B cell (primary cell): ENCODE measurements at regions not wholly inside any gene's neighbourhood (a gene's known extent, or its start where the extent isn't known, plus 50 kb on each side); places are given as distances from the start of the nearest gene placed in this dataset.

Experiments used
- ATAC-seq: fragments of 200-7000 bp; cut with Tn5 transposase; one replicate; pipeline ENCODE4 v1.10.0; 2021; ENCODE audit warnings: low read depth, mild to moderate bottlenecking, moderate number of reproducible peaks, moderate library complexity
- CTCF ChIA-PET: fragments of 350-600 bp; sonication (Branson Sonifier 250); formaldehyde crosslinking; loops from one replicate; lab custom pipeline; 2021; ENCODE audit warnings: antibody characterized with exemption, inconsistent platforms; lab: Charles Lee
- POLR2A ChIA-PET: fragments of 350-600 bp; sonication (Branson Sonifier 250); formaldehyde crosslinking; loops from one replicate; lab custom pipeline; 2021; ENCODE audit warnings: antibody characterized with exemption; lab: Charles Lee
- DNase-seq: peaks from one replicate; pipeline ENCODE4 v3.0.0; 2013
- H2AFZ ChIP-seq: 2 replicates; pipeline ENCODE4 v1.6.1; 2012; ENCODE audit warnings: mild to moderate bottlenecking, low read depth, low read length; ENCODE audit not compliant: insufficient read depth, poor library complexity, severe bottlenecking
- H3K27ac ChIP-seq, 2 donors: 1 replicate in 1 of 2; 2 replicates in 1 of 2; pipeline ENCODE4 v1.5.1; 2012 to 2013; ENCODE audit warnings: low read length in 2 of 2, mild to moderate bottlenecking in 2 of 2, moderate library complexity in 1 of 2
- H3K27me3 ChIP-seq, 4 experiments: fragments of 200-600 bp in 1 of 4; sonication (generic) in 1 of 4; replicated peaks in 1 of 4; 1 replicate in 2 of 4; 2 replicates in 2 of 4; pipeline versions ENCODE4 v1.6.1 to v1.7.0; 2013 to 2016; ENCODE audit warnings: low read length in 3 of 4, mild to moderate bottlenecking in 2 of 4, mixed read lengths in 1 of 4, moderate library complexity in 1 of 4; ENCODE audit not compliant: insufficient read depth in 4 of 4, control insufficient read depth in 3 of 4; ENCODE audit errors: control extremely low read depth in 1 of 4
- H3K36me3 ChIP-seq, 2 experiments: replicated peaks in 1 of 2; 1 replicate in 1 of 2; 2 replicates in 1 of 2; pipeline versions ENCODE4 v1.6.1 to v1.7.1; 2013; ENCODE audit warnings: low read length in 1 of 2; ENCODE audit not compliant: insufficient read depth in 2 of 2, control insufficient read depth in 1 of 2; ENCODE audit errors: control extremely low read depth in 1 of 2, extremely low read depth in 1 of 2
- H3K4me1 ChIP-seq, 2 donors: fragments of 200-600 bp in 1 of 2; sonication (generic) in 1 of 2; 1 replicate in 1 of 2; 2 replicates in 1 of 2; pipeline versions ENCODE4 v1.5.1 to v1.6.1; 2013 to 2017; ENCODE audit warnings: low read length in 2 of 2; ENCODE audit not compliant: control insufficient read depth in 2 of 2, insufficient read depth in 2 of 2
- H3K4me2 ChIP-seq: replicated peaks from 2 replicates; pipeline ENCODE3; 2012; ENCODE audit warnings: mild to moderate bottlenecking, low read depth, low read length; ENCODE audit not compliant: poor library complexity, severe bottlenecking
- H3K4me3 ChIP-seq, 5 experiments: fragments of 200-600 bp in 1 of 5; sonication (generic) in 1 of 5; 1 replicate in 3 of 5; 2 replicates in 2 of 5; pipeline versions ENCODE4 v1.5.1 to v1.7.0; 2011 to 2016; ENCODE audit warnings: low read length in 4 of 5, mild to moderate bottlenecking in 4 of 5, low read depth in 2 of 5, control low read depth in 1 of 5, moderate library complexity in 1 of 5; ENCODE audit not compliant: insufficient read depth in 1 of 5; ENCODE audit errors: control extremely low read depth in 1 of 5, extremely low read depth in 1 of 5
- H3K79me2 ChIP-seq: fragments of 200-600 bp; sonication (generic); one replicate; pipeline ENCODE4 v1.6.0; 2016; ENCODE audit warnings: low read length; ENCODE audit not compliant: control insufficient read depth, insufficient read depth
- H3K9ac ChIP-seq: fragments of 200-600 bp; sonication (generic); 2 replicates; pipeline ENCODE4 v1.6.1; 2017; ENCODE audit warnings: mild to moderate bottlenecking, low read length, moderate library complexity
- H3K9me3 ChIP-seq, 3 donors: one replicate each; pipeline versions ENCODE4 v1.6.1 to v1.7.1; 2013; ENCODE audit warnings: low read length in 2 of 3; ENCODE audit not compliant: control insufficient read depth in 2 of 3, insufficient read depth in 1 of 3; ENCODE audit errors: control extremely low read depth in 1 of 3
- H4K20me1 ChIP-seq: 2 replicates; pipeline ENCODE4 v1.6.0; 2012; ENCODE audit warnings: mild to moderate bottlenecking, low read length; ENCODE audit not compliant: insufficient read depth, control insufficient read depth, poor library complexity, severe bottlenecking
- H3K27ac Mint-ChIP-seq: one replicate; pipeline ENCODE4 v1.8.0; 2021; ENCODE audit warnings: mixed read lengths
- H3K27me3 Mint-ChIP-seq: one replicate; pipeline ENCODE4 v1.8.0; 2021; ENCODE audit warnings: mixed read lengths
- H3K4me1 Mint-ChIP-seq: one replicate; pipeline ENCODE4 v1.8.0; 2021; ENCODE audit warnings: mixed read lengths
- H3K4me3 Mint-ChIP-seq: one replicate; pipeline ENCODE4 v1.8.0; 2021; ENCODE audit warnings: mixed read lengths
- H3K9me3 Mint-ChIP-seq: one replicate; pipeline ENCODE4 v1.8.0; 2022; ENCODE audit warnings: mixed read lengths; ENCODE audit not compliant: insufficient read depth
- CTCF ChIP-seq: fragments of 200-600 bp; IDR thresholded peaks from one replicate; pipeline ENCODE4 v1.8.0; 2022; ENCODE audit warnings: antibody characterized with exemption, mild to moderate bottlenecking
- EZH2 ChIP-seq: IDR thresholded peaks from 2 replicates; pipeline ENCODE4 v1.6.1; 2012; ENCODE audit warnings: borderline replicate concordance, low read depth, mild to moderate bottlenecking, moderate library complexity, low read length; ENCODE audit not compliant: insufficient read depth, poor library complexity, severe bottlenecking
- WGBS: methylation state at CpG from one replicate; pipeline ENCODE4 v1.1.5; 2013; ENCODE audit warnings: missing lambda C conversion rate; ENCODE audit not compliant: insufficient coverage; 5-methylcytosine and 5-hydroxymethylcytosine counted together
- intact Hi-C: fragments of 100-400 bp; cut with micrococcal nuclease; formaldehyde crosslinking; loops from one replicate; pipeline ENCODE4 v1.10.0; 2022

- TF ChIP-seq CTCF (no peak), EZH2 (no peak)
- no peak overlapping the region for H3K27ac ChIP-seq
- H3K4me1 ChIP-seq, result peaks cover 0 to 4% of the 10 kb centered on the region in 2 donors
- H3K4me2 ChIP-seq, result no peak overlapping the region
- no peak overlapping the region for H3K27ac Mint-ChIP-seq
- ChIA-PET CTCF (no interaction called here), POLR2A (no interaction called here)
- peaks cover 3% of the 10 kb centered on the region for H3K4me1 Mint-ChIP-seq
- peaks cover 0 to 3% (median 0%) of the 10 kb centered on the region in 3 donors for H3K9me3 ChIP-seq
- H2AFZ ChIP-seq, result no peak overlapping the region
- H3K9ac ChIP-seq, result no peak overlapping the region
- no peak overlapping the region for H3K4me3 ChIP-seq
- H3K4me3 Mint-ChIP-seq, result no peak overlapping the region
- no peaks in the 10 kb centered on the region for H4K20me1 ChIP-seq
- DNase-seq (no peak), ATAC-seq (no peak)
- intact Hi-C loops, result no loop called here
- peaks cover 0 to 10% (median under 1%) of the 10 kb centered on the region in 4 experiments for H3K27me3 ChIP-seq
- WGBS, result 31% methylated on average over 3 of the region's 4 CpGs
- H3K27me3 Mint-ChIP-seq, result peaks cover 26% of the 10 kb centered on the region
- no peaks in the 10 kb centered on the region for H3K36me3 ChIP-seq
- no peaks in the 10 kb centered on the region for H3K79me2 ChIP-seq
- H3K9me3 Mint-ChIP-seq, result no peaks in the 10 kb centered on the region
Observed at GRCh38 chr11:71065841-71066240, 186.5 kb downstream of the SHANK2 start.

GRCh38 chr11:71064702-71065515, 187.5 kb downstream of the SHANK2 start:
- H3K27ac Mint-ChIP-seq, result no peak overlapping the region
- Histone ChIP-seq H3K9me3 (peaks cover 0 to 3% (median 0%) of the 10 kb centered on the region in 3 donors), H3K4me3 (no peak overlapping the region), H3K4me2 (no peak overlapping the region), H3K27me3 (peaks cover 0 to 10% (median under 1%) of the 10 kb centered on the region in 4 experiments), H3K9ac (no peak overlapping the region), H3K79me2 (no peaks in the 10 kb centered on the region), H3K36me3 (no peaks in the 10 kb centered on the region), H4K20me1 (no peaks in the 10 kb centered on the region), H3K27ac (no peak overlapping the region), H3K4me1 (peaks cover 0 to 4% of the 10 kb centered on the region in 2 donors), H2AFZ (no peak overlapping the region)
- no peak overlapping the region for H3K4me3 Mint-ChIP-seq
- no peaks in the 10 kb centered on the region for H3K9me3 Mint-ChIP-seq
- WGBS, result 66% methylated on average over 18 of the region's 18 CpGs
- H3K27me3 Mint-ChIP-seq, result peaks cover 26% of the 10 kb centered on the region
- no peak for ATAC-seq
- H3K4me1 Mint-ChIP-seq, result peaks cover 3% of the 10 kb centered on the region
- DNase-seq, result no peak
- intact Hi-C loops, result no loop called here
- TF ChIP-seq CTCF, result no peak
- TF ChIP-seq EZH2, result no peak
- ChIA-PET POLR2A (no interaction called here), CTCF (no interaction called here)
